Coronary artery (tissue), 2 donors: ENCODE measurements at regions not wholly inside any gene's neighbourhood (a gene's known extent, or its start where the extent isn't known, plus 50 kb on each side); places are given as distances from the start of the nearest gene placed in this dataset.

ENCODE experiments used
- DNase-seq: peaks from one replicate; pipeline ENCODE4 v3.0.0-alpha.2; 2017; ENCODE audit warnings: low spot score
- H3K27ac ChIP-seq, 2 donors: fragments of 200-600 bp; sonication (generic); one replicate each; pipeline ENCODE4 v1.5.1; 2016 to 2019
- H3K4me3 ChIP-seq: fragments of 200-600 bp; sonication (generic); 2 replicates; pipeline ENCODE4 v1.5.1; 2016; ENCODE audit warnings: mild to moderate bottlenecking, moderate library complexity
- CTCF ChIP-seq: fragments of 200-600 bp; sonication (generic); IDR thresholded peaks from one replicate; pipeline ENCODE4 v1.5.1; 2019; ENCODE audit warnings: antibody characterized with exemption

- Histone ChIP-seq H3K4me3 (no peak overlapping the region), H3K27ac (no peak overlapping the region)
- DNase-seq, result no peak
- no peak for TF ChIP-seq CTCF
These were observed 528.8 kb downstream of the BUD13 start for GRCh38 chr11:116243991-116244390.

GRCh38 chr11:116242006-116242405 lies 530.8 kb downstream of the BUD13 start:
- Histone ChIP-seq H3K4me3 (no peak overlapping the region), H3K27ac (no peak overlapping the region)
- no peak for TF ChIP-seq CTCF
- DNase-seq, result no peak

GRCh38 chr11:116240710-116241109 lies 532.1 kb downstream of the BUD13 start:
- H3K27ac ChIP-seq, result no peak overlapping the region
- H3K4me3 ChIP-seq, result no peak overlapping the region
- TF ChIP-seq CTCF, result no peak
- DNase-seq, result no peak

- no peak for TF ChIP-seq CTCF
- DNase-seq, result no peak
- H3K27ac ChIP-seq, result no peak overlapping the region
- no peak overlapping the region for H3K4me3 ChIP-seq
These were observed 533.5 kb downstream of the BUD13 start for GRCh38 chr11:116239247-116239646.

- no peak for DNase-seq
- no peak for TF ChIP-seq CTCF
- no peak overlapping the region for H3K4me3 ChIP-seq
- no peak overlapping the region for H3K27ac ChIP-seq
These were observed 537.7 kb downstream of the BUD13 start for GRCh38 chr11:116234989-116235568.

GRCh38 chr11:116233561-116233960 lies 539.2 kb downstream of the BUD13 start:
- Histone ChIP-seq H3K27ac (no peak overlapping the region), H3K4me3 (no peak overlapping the region)
- no peak for DNase-seq
- no peak for TF ChIP-seq CTCF

GRCh38 chr11:116232364-116232828 lies 540.4 kb downstream of the BUD13 start:
- DNase-seq, result no peak
- Histone ChIP-seq H3K27ac (no peak overlapping the region), H3K4me3 (no peak overlapping the region)
- TF ChIP-seq CTCF, result no peak
